Fibroblast of villous mesenchyme (primary cell): ENCODE measurements at regions not wholly inside any gene's neighbourhood (a gene's known extent, or its start where the extent isn't known, plus 50 kb on each side); places are given as distances from the start of the nearest gene placed in this dataset.
"Not testable (repeated sequence)": the region's sequence is repeated elsewhere in the genome, so short reads cannot be mapped to it uniquely, and the experiment has no call there.

ENCODE experiments used
- DNase-seq: peaks from one replicate; pipeline ENCODE4 v3.0.0-alpha.2; 2010; ENCODE audit warnings: low read depth
- H3K4me3 ChIP-seq: 2 replicates; pipeline ENCODE4 v1.5.1; 2011; ENCODE audit warnings: low read depth, mild to moderate bottlenecking, low read length

- not testable (repeated sequence) for H3K4me3 ChIP-seq, DNase-seq
Measured at GRCh38 chr2:87419980-87420379, 327.9 kb upstream of the PLGLB2 start.

DNA sequence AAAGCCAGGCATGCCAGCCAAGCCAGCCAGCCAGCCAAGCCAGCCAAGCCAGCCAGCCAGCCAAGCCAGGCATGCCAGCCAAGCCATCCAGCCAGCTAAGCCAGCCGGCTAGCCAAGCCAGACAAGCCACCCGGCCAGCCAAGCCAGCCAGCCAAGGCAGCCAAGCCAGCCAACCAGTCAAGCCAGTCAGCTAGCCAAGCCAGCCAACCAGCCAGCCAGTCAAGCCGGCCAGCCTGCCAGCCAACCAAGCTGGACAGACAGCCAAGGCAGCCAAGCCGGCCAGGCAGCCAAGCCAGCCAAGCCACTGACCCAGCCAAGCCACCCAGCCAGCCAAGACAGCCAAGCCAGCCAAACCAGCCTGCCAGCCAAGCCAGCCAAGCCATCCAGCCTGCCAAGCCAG lies 326.9 kb upstream of the PLGLB2 start:
- H3K4me3 ChIP-seq, DNase-seq: not testable (repeated sequence)

DNA sequence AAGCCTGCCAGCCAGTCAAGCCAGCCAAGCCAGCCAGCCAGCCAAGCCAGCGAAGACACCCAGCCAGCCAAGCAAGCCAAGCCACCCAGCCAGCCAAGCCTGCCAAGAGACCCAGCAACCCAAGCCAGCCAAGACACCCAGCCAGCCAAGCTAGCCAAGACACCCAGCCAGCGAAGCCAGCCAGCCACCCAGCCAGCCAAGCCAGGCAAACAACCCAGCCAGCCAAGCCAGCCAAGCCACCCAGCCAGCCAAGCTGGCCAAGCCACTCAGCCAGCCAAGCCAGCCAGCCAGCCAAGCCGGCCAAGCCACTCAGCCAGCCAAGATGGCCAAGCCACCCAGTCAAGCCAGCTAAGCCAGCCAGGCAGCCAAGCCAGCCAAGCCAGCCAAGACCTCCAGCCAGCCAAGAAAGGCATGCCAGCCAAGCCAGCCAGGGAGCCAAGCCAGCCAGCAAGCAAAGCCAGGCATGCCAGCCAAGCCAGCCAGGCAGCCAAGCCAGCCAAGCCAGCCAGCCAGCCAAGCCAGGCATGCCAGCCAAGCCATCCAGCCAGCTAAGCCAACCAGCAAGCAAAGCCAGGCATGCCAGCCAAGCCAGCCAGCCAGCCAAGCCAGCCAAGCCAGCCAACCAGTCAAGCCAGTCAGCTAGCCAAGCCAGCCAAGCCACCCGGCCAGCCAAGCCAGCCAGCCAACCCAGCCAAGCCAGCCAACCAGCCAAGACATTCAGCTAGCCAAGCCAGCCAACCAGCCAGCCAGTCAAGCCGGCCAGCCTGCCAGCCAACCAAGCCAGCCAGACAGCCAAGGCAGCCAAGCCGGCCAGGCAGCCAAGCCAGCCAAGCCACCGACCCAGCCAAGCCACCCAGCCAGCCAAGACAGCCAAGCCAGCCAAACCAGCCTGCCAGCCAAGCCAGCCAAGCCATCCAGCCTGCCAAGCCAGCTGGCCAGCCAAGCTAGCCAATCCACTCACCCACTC lies 323.8 kb upstream of the PLGLB2 start:
- not testable (repeated sequence) for H3K4me3 ChIP-seq, DNase-seq

DNA sequence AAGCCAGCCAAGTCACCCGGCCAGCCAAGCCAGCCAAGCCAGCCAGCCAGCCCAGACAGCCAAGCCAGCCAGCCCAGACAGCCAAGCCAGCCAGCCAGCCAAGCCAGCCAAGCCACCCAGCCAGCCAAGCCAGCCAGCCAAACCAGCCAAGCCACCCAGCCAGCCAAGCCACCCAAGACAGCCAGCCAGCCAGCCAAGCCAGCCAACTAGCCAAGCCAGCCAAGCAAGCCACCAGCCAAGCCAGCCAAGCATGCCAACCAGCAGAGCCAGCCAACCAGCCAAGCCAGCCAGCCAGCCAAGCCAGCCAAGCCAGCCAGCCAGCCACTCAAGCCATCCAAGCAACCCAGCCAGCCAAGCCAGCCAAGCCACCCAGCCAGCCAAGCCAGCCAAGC lies 323.1 kb upstream of the PLGLB2 start:
- H3K4me3 ChIP-seq, DNase-seq: not testable (repeated sequence)

DNA sequence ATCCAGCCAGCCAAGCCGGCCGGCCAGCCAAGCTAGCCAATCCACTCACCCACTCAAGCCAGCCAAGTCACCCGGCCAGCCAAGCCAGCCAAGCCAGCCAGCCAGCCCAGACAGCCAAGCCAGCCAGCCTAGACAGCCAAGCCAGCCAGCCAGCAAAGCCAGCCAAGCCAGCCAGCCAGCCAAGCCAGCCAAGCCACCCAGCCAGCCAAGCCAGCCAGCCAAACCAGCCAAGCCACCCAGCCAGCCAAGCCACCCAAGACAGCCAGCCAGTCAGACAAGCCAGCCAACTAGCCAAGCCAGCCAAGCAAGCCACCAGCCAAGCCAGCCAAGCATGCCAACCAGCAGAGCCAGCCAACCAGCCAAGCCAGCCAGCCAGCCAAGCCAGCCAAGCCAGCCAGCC lies 322.7 kb upstream of the PLGLB2 start:
- not testable (repeated sequence) for H3K4me3 ChIP-seq, DNase-seq

DNA sequence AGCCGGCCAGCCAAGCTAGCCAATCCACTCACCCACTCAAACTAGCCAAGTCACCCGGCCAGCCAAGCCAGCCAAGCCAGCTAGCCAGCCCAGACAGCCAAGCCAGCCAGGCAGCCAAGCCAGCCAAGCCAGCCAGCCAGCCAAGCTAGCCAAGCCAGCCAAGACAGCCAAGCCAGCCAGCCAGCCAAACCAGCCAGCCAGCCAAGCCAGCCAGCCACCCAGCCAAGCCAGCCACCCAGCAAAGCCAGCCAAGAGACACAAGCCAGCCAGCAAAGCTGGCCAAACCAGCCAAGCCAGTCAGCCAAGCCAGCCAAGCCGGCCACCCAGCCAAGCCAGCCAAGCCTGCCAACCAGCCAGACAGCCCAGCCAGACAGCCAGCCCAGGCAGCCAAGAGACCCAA lies 322.2 kb upstream of the PLGLB2 start:
- not testable (repeated sequence) for DNase-seq

DNA sequence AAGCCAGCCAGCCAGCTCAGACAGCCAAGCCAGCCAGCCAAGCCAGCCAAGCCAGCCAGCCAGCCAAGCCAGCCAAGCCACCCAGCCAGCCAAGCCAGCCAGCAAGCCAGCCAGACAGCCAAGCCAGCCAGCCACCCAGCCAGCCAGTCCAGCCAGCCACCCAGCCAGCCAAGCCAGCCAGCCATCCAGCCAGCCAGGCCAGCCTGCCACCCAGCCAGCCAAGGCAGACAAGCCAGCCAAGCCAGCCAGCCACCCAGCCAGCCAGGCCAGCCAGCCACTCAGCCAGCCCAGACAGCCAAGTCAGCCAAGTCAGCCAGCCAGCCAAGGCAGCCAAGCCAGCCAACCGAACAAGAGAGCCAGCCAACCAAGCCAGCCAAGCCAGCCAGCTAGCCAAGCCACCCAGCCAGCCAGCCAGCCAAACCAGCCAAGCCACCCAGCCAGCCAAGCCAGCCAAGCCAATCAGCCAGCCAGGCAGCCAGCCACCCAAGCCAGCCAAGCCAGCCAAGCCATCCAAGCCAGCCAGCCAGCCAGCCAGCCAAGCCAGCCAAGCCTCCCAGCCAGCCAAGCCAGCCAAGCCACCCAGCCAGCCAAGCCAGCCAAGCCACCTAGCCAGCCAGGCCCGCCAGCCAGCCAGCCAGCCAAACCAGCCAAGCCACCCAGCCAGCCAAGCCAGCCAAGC lies 319.3 kb upstream of the PLGLB2 start:
- H3K4me3 ChIP-seq, DNase-seq: not testable (repeated sequence)

More for the DNA sequence above, 322.2 kb upstream of the PLGLB2 start:
- not testable (repeated sequence) for H3K4me3 ChIP-seq

DNA sequence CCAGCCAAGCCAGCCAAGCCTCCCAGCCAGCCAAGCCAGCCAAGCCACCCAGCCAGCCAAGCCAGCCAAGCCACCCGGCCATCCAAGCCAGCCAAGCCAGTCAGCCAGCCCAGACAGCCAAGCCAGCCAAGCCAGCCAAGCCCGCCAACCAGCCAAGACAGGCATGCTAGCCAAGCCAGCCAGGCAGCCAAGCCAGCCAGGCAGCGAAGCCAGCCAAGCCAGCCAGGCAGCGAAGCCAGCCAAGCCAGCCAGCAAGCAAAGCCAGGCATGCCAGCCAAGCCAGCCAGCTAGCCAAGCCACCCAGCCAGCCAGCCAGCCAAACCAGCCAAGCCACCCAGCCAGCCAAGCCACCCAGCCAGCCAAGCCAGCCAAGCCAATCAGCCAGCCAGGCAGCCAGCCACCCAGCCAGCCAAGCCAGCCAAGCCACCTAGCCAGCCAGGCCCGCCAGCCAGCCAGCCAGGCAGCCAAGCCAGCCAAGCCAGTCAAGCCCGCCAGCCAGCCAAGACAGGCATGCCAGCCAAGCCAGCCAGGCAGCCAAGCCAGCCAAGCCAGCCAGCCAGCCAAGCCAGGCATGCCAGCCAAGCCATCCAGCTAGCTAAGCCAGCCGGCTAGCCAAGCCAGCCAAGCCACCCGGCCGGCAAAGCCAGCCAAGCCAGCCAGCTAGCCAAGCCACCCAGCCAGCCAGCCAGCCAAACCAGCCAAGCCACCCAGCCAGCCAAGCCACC lies 318.5 kb upstream of the PLGLB2 start:
- H3K4me3 ChIP-seq, DNase-seq: not testable (repeated sequence)

GRCh38 chr2:87429931-87430275 lies 318.0 kb upstream of the PLGLB2 start:
- not testable (repeated sequence) for H3K4me3 ChIP-seq, DNase-seq

- not testable (repeated sequence) for DNase-seq, H3K4me3 ChIP-seq
Measured at GRCh38 chr2:87431051-87431450, 316.8 kb upstream of the PLGLB2 start.

DNA sequence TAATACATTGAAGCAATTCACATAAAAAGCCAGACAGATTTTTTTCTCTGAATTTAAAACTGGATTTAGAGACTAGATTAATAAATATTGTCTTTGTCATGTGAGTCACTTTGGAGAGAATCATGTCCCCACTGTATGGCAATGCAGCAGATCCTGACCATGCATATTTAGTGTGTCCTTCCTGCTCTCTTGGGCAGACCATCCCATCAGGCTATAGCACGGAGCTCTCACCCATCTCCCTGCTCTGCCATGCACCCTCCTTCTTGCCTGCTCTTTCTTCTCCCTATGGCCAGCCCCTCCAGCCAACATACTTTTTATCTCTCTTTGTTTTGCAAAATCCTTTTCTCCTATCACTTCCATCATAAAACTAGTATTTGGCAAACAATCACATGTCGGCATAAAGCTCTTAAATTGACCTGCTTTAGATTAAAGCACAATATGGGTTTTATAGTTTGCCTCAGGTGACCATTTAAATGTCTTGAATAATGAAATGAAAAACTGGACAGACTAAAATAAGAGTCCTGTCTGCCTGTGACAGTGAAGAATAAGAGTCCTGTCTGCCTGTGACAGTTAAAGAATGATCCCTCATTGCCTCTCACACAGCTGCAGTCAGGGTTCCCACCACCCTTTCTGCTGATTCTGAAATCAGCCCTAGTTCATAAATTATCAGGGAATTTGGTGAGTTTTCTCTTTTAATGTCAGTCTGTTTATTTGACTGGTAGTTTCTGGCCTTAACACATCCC lies 315.0 kb upstream of the PLGLB2 start:
- H3K4me3 ChIP-seq, DNase-seq: not testable (repeated sequence)

GRCh38 chr2:87436007-87436406 lies 311.9 kb upstream of the PLGLB2 start:
- not testable (repeated sequence) for DNase-seq, H3K4me3 ChIP-seq

- H3K4me3 ChIP-seq, DNase-seq: not testable (repeated sequence)
Measured at GRCh38 chr2:87437701-87438260, 310.1 kb upstream of the PLGLB2 start.

DNA sequence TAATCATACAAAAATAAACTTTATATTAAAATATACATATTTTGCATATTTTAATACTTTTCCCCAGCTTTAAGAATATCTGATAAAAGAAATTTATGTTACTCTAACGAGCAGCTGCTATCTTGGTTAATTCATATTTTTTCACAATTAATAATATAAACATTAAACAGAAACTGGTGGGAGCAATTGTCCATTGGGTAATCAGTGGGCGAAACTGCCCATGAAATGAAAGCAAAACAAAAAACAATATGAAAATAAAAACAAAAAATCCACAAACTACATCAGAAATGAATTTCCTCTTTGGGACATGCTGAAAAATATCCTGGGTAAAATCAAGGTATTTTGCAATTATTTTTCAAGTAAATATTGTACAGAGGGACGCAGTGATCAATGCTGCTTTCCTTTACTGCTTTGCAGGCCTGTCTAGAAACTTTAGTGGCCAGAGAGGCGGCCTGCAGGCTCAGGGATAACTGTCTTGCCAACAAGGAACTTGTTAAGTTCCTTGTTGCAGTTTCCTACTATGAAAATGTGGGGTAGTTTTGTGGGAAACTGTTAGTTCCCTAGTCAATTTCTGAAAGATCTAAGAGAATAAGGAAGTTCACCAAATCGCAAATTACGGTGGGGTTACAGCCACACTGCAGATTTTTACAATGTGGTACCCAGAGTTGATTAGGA lies 309.0 kb upstream of the PLGLB2 start:
- not testable (repeated sequence) for H3K4me3 ChIP-seq, DNase-seq
